Ovary (tissue), 3 donors: ENCODE measurements at regions not wholly inside any gene's neighbourhood (a gene's known extent, or its start where the extent isn't known, plus 50 kb on each side); places are given as distances from the start of the nearest gene placed in this dataset.

Experiments
- CTCF ChIP-seq, 3 donors: fragments of 450-650 bp in 2 of 3; fragments of 200-600 bp in 1 of 3; IDR thresholded peaks; one replicate each; pipeline versions ENCODE4 v1.5.1 to v1.8.0; 2016 to 2022; ENCODE audit warnings: antibody characterized with exemption in 3 of 3, mild to moderate bottlenecking in 1 of 3
- POLR2A ChIP-seq: fragments of 450-650 bp; IDR thresholded peaks from one replicate; pipeline ENCODE4 v1.6.1; 2017; ENCODE audit warnings: antibody characterized with exemption, mild to moderate bottlenecking, moderate library complexity
- donor health status: DM: no; HTN: no; CAD: no.

DNA sequence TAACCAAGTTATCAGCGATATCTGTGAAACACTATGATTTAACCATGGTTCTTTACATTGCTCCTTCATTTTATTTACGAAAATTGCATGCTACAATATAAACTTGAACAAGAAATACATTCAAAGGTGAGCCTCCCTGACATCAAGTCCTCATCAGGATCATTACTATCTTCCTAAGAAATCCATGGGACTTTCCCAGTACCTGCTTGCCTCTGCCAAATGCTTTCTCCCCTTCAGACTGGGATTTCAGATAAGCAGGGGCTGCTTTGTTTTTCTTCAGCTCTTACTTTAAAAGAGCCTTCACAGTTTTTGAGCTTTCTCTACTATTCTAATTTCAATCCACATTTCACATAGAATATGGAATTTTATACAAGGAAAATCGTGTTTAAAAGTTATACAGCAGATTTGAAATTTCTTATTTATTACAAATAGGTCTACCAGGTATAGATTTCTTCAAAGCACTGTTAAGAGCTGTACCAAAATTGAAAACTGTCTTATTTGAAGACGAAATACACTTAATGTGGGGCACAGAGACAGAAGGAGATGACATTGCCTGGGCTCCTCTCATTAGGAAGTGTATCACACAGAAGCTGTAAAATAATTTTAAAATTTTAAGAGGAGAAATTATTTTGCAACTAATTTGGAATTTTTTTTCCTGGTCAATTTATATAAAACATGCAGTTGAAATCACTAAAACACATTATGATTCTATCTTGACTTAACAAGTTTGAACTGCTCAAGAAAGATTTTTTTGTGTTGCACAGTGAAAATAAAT is 615.0 kb upstream of the AGTR1 start:
- TF ChIP-seq CTCF (IDR thresholded peaks at IDR 0.05): no peak
- TF ChIP-seq POLR2A: no peak
